ENCODE measurements at regions not wholly inside any gene's neighbourhood (a gene's known extent, or its start where the extent isn't known, plus 50 kb on each side); places are given as distances from the start of the nearest gene placed in this dataset.
"Not testable (repeated sequence)": the region's sequence is repeated elsewhere in the genome, so short reads cannot be mapped to it uniquely, and the experiment has no call there.

- Histone ChIP-seq H3F3A (ENCODE audit: low read depth) (no peaks in the 10 kb centered on the region), H3K4me3 (ENCODE audit: low read length, poor library complexity, severe bottlenecking) (no peak overlapping the region), H3K27me3 (ENCODE audit: insufficient read depth, low read length, poor library complexity, severe bottlenecking) (no peaks in the 10 kb centered on the region), H3K9me3 (ENCODE audit: insufficient read depth, low read depth, low read length) (no peaks in the 10 kb centered on the region), H3K9ac (ENCODE audit: low read depth, low read length, poor library complexity, severe bottlenecking) (no peak overlapping the region), H3K4me2 (ENCODE audit: low read depth, low read length, poor library complexity, severe bottlenecking) (no peak overlapping the region), H3K79me2 (ENCODE audit: insufficient read depth, low read length) (no peaks in the 10 kb centered on the region), H3K9me2 (replicated peaks; ENCODE audit: low read depth, low read length) (no peaks in the 10 kb centered on the region), H3K36me3 (ENCODE audit: insufficient read depth, low read length) (no peaks in the 10 kb centered on the region), H2AFZ (ENCODE audit: low read length) (no peak overlapping the region), H3K4me1 (ENCODE audit: insufficient read depth, low read length, poor library complexity, severe bottlenecking) (no peaks in the 10 kb centered on the region), H4K20me1 (ENCODE audit: insufficient read depth, low read length, poor library complexity, severe bottlenecking) (no peaks in the 10 kb centered on the region)
- TF ChIP-seq EZH2phosphoT487 (IDR thresholded peaks at IDR 0.05; ENCODE audit: borderline replicate concordance) = no peak
- TF ChIP-seq CTCF (conservative IDR thresholded peaks at IDR 0.05; ENCODE audit: low read length) = no peak
These were observed 271.0 kb upstream of the CBLB start for GRCh38 chr3:106139826-106140225.

- H2AFZ ChIP-seq (ENCODE audit: low read length) = no peak overlapping the region
- no peaks in the 10 kb centered on the region for H3K4me1 ChIP-seq (ENCODE audit: insufficient read depth, low read length, poor library complexity, severe bottlenecking)
- H3K9ac ChIP-seq (ENCODE audit: low read depth, low read length, poor library complexity, severe bottlenecking) = no peak overlapping the region
- no peaks in the 10 kb centered on the region for H3K27me3 ChIP-seq (ENCODE audit: insufficient read depth, low read length, poor library complexity, severe bottlenecking)
- no peak overlapping the region for H3K4me2 ChIP-seq (ENCODE audit: low read depth, low read length, poor library complexity, severe bottlenecking)
- H3K4me3 ChIP-seq (ENCODE audit: low read length, poor library complexity, severe bottlenecking) = no peak overlapping the region
- H3K36me3 ChIP-seq (ENCODE audit: insufficient read depth, low read length) = no peaks in the 10 kb centered on the region
- no peaks in the 10 kb centered on the region for H3K9me3 ChIP-seq (ENCODE audit: insufficient read depth, low read depth, low read length)
- no peaks in the 10 kb centered on the region for H3F3A ChIP-seq (ENCODE audit: low read depth)
- TF ChIP-seq EZH2phosphoT487 (IDR thresholded peaks at IDR 0.05; ENCODE audit: borderline replicate concordance) (no peak), CTCF (conservative IDR thresholded peaks at IDR 0.05; ENCODE audit: low read length) (no peak)
- no peaks in the 10 kb centered on the region for H3K79me2 ChIP-seq (ENCODE audit: insufficient read depth, low read length)
- H4K20me1 ChIP-seq (ENCODE audit: insufficient read depth, low read length, poor library complexity, severe bottlenecking) = no peaks in the 10 kb centered on the region
- H3K9me2 ChIP-seq (replicated peaks; ENCODE audit: low read depth, low read length) = no peaks in the 10 kb centered on the region
These were observed 271.6 kb upstream of the CBLB start for GRCh38 chr3:106140431-106140830.

GRCh38 chr3:106144030-106144429 is 275.2 kb upstream of the CBLB start:
- no peaks in the 10 kb centered on the region for H3F3A ChIP-seq (ENCODE audit: low read depth)
- no peak overlapping the region for H2AFZ ChIP-seq (ENCODE audit: low read length)
- no peak overlapping the region for H3K4me3 ChIP-seq (ENCODE audit: low read length, poor library complexity, severe bottlenecking)
- no peaks in the 10 kb centered on the region for H4K20me1 ChIP-seq (ENCODE audit: insufficient read depth, low read length, poor library complexity, severe bottlenecking)
- H3K9me3 ChIP-seq (ENCODE audit: insufficient read depth, low read depth, low read length) = no peaks in the 10 kb centered on the region
- H3K9ac ChIP-seq (ENCODE audit: low read depth, low read length, poor library complexity, severe bottlenecking) = no peak overlapping the region
- no peak overlapping the region for H3K4me2 ChIP-seq (ENCODE audit: low read depth, low read length, poor library complexity, severe bottlenecking)
- no peak for TF ChIP-seq CTCF (conservative IDR thresholded peaks at IDR 0.05; ENCODE audit: low read length)
- no peak for TF ChIP-seq EZH2phosphoT487 (IDR thresholded peaks at IDR 0.05; ENCODE audit: borderline replicate concordance)
- no peaks in the 10 kb centered on the region for H3K27me3 ChIP-seq (ENCODE audit: insufficient read depth, low read length, poor library complexity, severe bottlenecking)
- no peaks in the 10 kb centered on the region for H3K79me2 ChIP-seq (ENCODE audit: insufficient read depth, low read length)
- no peaks in the 10 kb centered on the region for H3K9me2 ChIP-seq (replicated peaks; ENCODE audit: low read depth, low read length)
- no peaks in the 10 kb centered on the region for H3K4me1 ChIP-seq (ENCODE audit: insufficient read depth, low read length, poor library complexity, severe bottlenecking)
- no peaks in the 10 kb centered on the region for H3K36me3 ChIP-seq (ENCODE audit: insufficient read depth, low read length)

- H3K9me2 ChIP-seq (replicated peaks; ENCODE audit: low read depth, low read length); H4K20me1 ChIP-seq (ENCODE audit: insufficient read depth, low read length, poor library complexity, severe bottlenecking); H3K79me2 ChIP-seq (ENCODE audit: insufficient read depth, low read length); H2AFZ ChIP-seq (ENCODE audit: low read length); H3K36me3 ChIP-seq (ENCODE audit: insufficient read depth, low read length); H3K27me3 ChIP-seq (ENCODE audit: insufficient read depth, low read length, poor library complexity, severe bottlenecking); H3K4me2 ChIP-seq (ENCODE audit: low read depth, low read length, poor library complexity, severe bottlenecking); H3K4me1 ChIP-seq (ENCODE audit: insufficient read depth, low read length, poor library complexity, severe bottlenecking); H3K4me3 ChIP-seq (ENCODE audit: low read length, poor library complexity, severe bottlenecking); H3K9me3 ChIP-seq (ENCODE audit: insufficient read depth, low read depth, low read length); H3F3A ChIP-seq (ENCODE audit: low read depth); H3K9ac ChIP-seq (ENCODE audit: low read depth, low read length, poor library complexity, severe bottlenecking): not testable (repeated sequence)
These were observed 279.7 kb upstream of the CBLB start for GRCh38 chr3:106148440-106149082.
